HG03469 (cell line): ENCODE measurements at regions not wholly inside any gene's neighbourhood (a gene's known extent, or its start where the extent isn't known, plus 50 kb on each side); places are given as distances from the start of the nearest gene placed in this dataset.
"Not testable (repeated sequence)": the region's sequence is repeated elsewhere in the genome, so short reads cannot be mapped to it uniquely, and the experiment has no call there.

Experiments
- ATAC-seq: cut with Tn5 transposase; IDR thresholded peaks from one replicate; pipeline ENCODE4 v1.9.1; 2021; ENCODE audit warnings: mild to moderate bottlenecking, moderate library complexity, moderate number of reproducible peaks; ENCODE audit not compliant: unreplicated experiment

GRCh38 chr21:10400622-10401361 is 120.6 kb upstream of the TPTE start:
- ATAC-seq = not testable (repeated sequence)

GRCh38 chr21:10402461-10402860 is 118.9 kb upstream of the TPTE start:
- ATAC-seq = not testable (repeated sequence)

GRCh38 chr21:10405331-10405730 is 116.1 kb upstream of the TPTE start:
- not testable (repeated sequence) for ATAC-seq

GRCh38 chr21:10409786-10410185 is 111.6 kb upstream of the TPTE start:
- not testable (repeated sequence) for ATAC-seq

GRCh38 chr21:10410354-10410929 is 110.9 kb upstream of the TPTE start:
- ATAC-seq = not testable (repeated sequence)

- not testable (repeated sequence) for ATAC-seq
Measured at GRCh38 chr21:10411776-10412526, 109.4 kb upstream of the TPTE start.

GRCh38 chr21:10412928-10413246 is 108.5 kb upstream of the TPTE start:
- not testable (repeated sequence) for ATAC-seq

- ATAC-seq = not testable (repeated sequence)
Measured at GRCh38 chr21:10413247-10414120, 107.9 kb upstream of the TPTE start.

- ATAC-seq = not testable (repeated sequence)
Measured at GRCh38 chr21:10414121-10414924, 107.1 kb upstream of the TPTE start.

- not testable (repeated sequence) for ATAC-seq
Measured at GRCh38 chr21:10414925-10415254, 106.5 kb upstream of the TPTE start.

GRCh38 chr21:10415456-10415855 is 105.9 kb upstream of the TPTE start:
- ATAC-seq = not testable (repeated sequence)

- ATAC-seq = not testable (repeated sequence)
Measured at GRCh38 chr21:10415859-10416258, 105.5 kb upstream of the TPTE start.

- not testable (repeated sequence) for ATAC-seq
Measured at GRCh38 chr21:10416691-10417447, 104.5 kb upstream of the TPTE start.

GRCh38 chr21:10417551-10418002 is 103.8 kb upstream of the TPTE start:
- not testable (repeated sequence) for ATAC-seq

- ATAC-seq = not testable (repeated sequence)
Measured at GRCh38 chr21:10418250-10419048, 102.9 kb upstream of the TPTE start.

- ATAC-seq = not testable (repeated sequence)
Measured at GRCh38 chr21:10421199-10421598, 100.2 kb upstream of the TPTE start.

GRCh38 chr21:10421601-10422000 is 99.8 kb upstream of the TPTE start:
- ATAC-seq = not testable (repeated sequence)

- not testable (repeated sequence) for ATAC-seq
Measured at GRCh38 chr21:10424097-10424886, 97.1 kb upstream of the TPTE start.
